H1 (cell line): ENCODE measurements at regions not wholly inside any gene's neighbourhood (a gene's known extent, or its start where the extent isn't known, plus 50 kb on each side); places are given as distances from the start of the nearest gene placed in this dataset.

Experiments used
- CTCF ChIA-PET: fragments of 300-600 bp; sonication (Branson Sonifier 250); formaldehyde crosslinking; loops from one replicate; lab custom pipeline; 2021; ENCODE audit not compliant: partially characterized antibody; lab: Charles Lee
- POLR2A ChIA-PET: fragments of 300-600 bp; sonication (Branson Sonifier 250); formaldehyde crosslinking; loops from one replicate; lab custom pipeline; 2021; ENCODE audit warnings: inconsistent platforms; ENCODE audit not compliant: partially characterized antibody; lab: Charles Lee
- DNase-seq, 2 experiments: peaks; one replicate each; pipeline versions ENCODE4 v3.0.0 to v3.0.0-alpha.2; 2010 to 2022; ENCODE audit warnings: low spot score in 2 of 2, low read depth in 1 of 2, mixed read lengths in 1 of 2
- FAIRE-seq: peaks from 2 replicates; lab custom pipeline; 2011; peaks lifted over from hg19 to GRCh38; lab: Jason Lieb, UNC
- H2AFZ ChIP-seq: 2 replicates; pipeline ENCODE4 v1.8.1; 2012; ENCODE audit warnings: low read length, inconsistent platforms
- H2AK5ac ChIP-seq: 2 replicates; pipeline ENCODE4 v1.6.1; 2013; ENCODE audit warnings: low read depth, low read length
- H2BK120ac ChIP-seq: replicated peaks from 2 replicates; pipeline ENCODE3; 2013; ENCODE audit warnings: low read depth, low read length, inconsistent platforms
- H2BK12ac ChIP-seq: 2 replicates; pipeline ENCODE4 v1.6.1; 2013; ENCODE audit warnings: low read depth, low read length
- H2BK15ac ChIP-seq: 2 replicates; pipeline ENCODE4 v1.6.1; 2013; ENCODE audit warnings: low read length
- H2BK20ac ChIP-seq: 2 replicates; pipeline ENCODE4 v1.6.1; 2013; ENCODE audit warnings: low read length
- H2BK5ac ChIP-seq: 2 replicates; pipeline ENCODE4 v1.6.1; 2013; ENCODE audit warnings: low read depth, low read length
- H3K14ac ChIP-seq: 2 replicates; pipeline ENCODE4 v1.6.1; 2013; ENCODE audit warnings: inconsistent platforms; ENCODE audit not compliant: insufficient read length
- H3K18ac ChIP-seq: 2 replicates; pipeline ENCODE4 v1.6.1; 2013; ENCODE audit warnings: low read length; ENCODE audit errors: extremely low read depth
- H3K23ac ChIP-seq: 2 replicates; pipeline ENCODE4 v1.6.1; 2013; ENCODE audit warnings: inconsistent platforms; ENCODE audit not compliant: insufficient read length
- H3K23me2 ChIP-seq: 2 replicates; pipeline ENCODE4 v1.6.1; 2013; ENCODE audit warnings: low read depth, low read length
- H3K27ac ChIP-seq: 2 replicates; pipeline ENCODE4 v1.6.1; 2011; ENCODE audit warnings: low read depth, low read length, inconsistent platforms
- H3K27me3 ChIP-seq, 4 experiments: replicated peaks in 1 of 4; 1 replicate in 1 of 4; 2 replicates in 3 of 4; pipeline versions ENCODE4 v1.6.1 to v1.8.1; 2011 to 2013; ENCODE audit warnings: low read length in 3 of 4, mild to moderate bottlenecking in 3 of 4, inconsistent platforms in 2 of 4, mixed read lengths in 2 of 4, moderate library complexity in 1 of 4; ENCODE audit not compliant: control insufficient read depth in 3 of 4, insufficient read depth in 3 of 4; ENCODE audit errors: extremely low read depth in 1 of 4
- H3K36me3 ChIP-seq, 4 experiments: 2 replicates each; pipeline versions ENCODE4 v1.6.1 to v1.8.1; 2011 to 2013; ENCODE audit warnings: mild to moderate bottlenecking in 4 of 4, low read length in 3 of 4, moderate library complexity in 2 of 4, control low read depth in 1 of 4, inconsistent platforms in 1 of 4; ENCODE audit not compliant: insufficient read depth in 4 of 4, control insufficient read depth in 2 of 4
- H3K4ac ChIP-seq: replicated peaks from 2 replicates; pipeline ENCODE3; 2013; ENCODE audit warnings: low read length, low read depth, mixed read lengths, inconsistent platforms; ENCODE audit not compliant: insufficient read length
- H3K4me1 ChIP-seq, 4 experiments: replicated peaks in 1 of 4; 1 replicate in 1 of 4; 2 replicates in 3 of 4; pipeline versions ENCODE4 v1.6.1 to v1.8.1; 2011 to 2013; ENCODE audit warnings: low read length in 3 of 4, inconsistent platforms in 2 of 4, mixed read lengths in 1 of 4; ENCODE audit not compliant: insufficient read depth in 4 of 4, control insufficient read depth in 3 of 4
- H3K4me2 ChIP-seq, 2 experiments: 2 replicates each; pipeline versions ENCODE4 v1.6.1 to v1.8.1; 2011 to 2013; ENCODE audit warnings: low read depth in 2 of 2, low read length in 2 of 2, control low read depth in 1 of 2, inconsistent platforms in 1 of 2, mild to moderate bottlenecking in 1 of 2; ENCODE audit not compliant: insufficient read depth in 1 of 2
- H3K4me3 ChIP-seq, 4 experiments: fragments of 200-600, 300-600 bp in 1 of 4; sonication (generic), shearing (Covaris generic), sonication (Bioruptor Twin) in 1 of 4; 2 replicates each; pipeline versions ENCODE4 v1.5.1 to v1.8.1; 2011 to 2016; ENCODE audit warnings: low read length in 4 of 4, low read depth in 3 of 4, control low read depth in 2 of 4, inconsistent platforms in 2 of 4, mild to moderate bottlenecking in 2 of 4, mixed read lengths in 1 of 4, moderate library complexity in 1 of 4; ENCODE audit not compliant: insufficient read depth in 2 of 4; ENCODE audit errors: extremely low read depth in 1 of 4
- H3K56ac ChIP-seq: replicated peaks from 2 replicates; pipeline ENCODE3; 2013; ENCODE audit warnings: low read depth, mild to moderate bottlenecking, mixed read lengths, low read length, inconsistent platforms; ENCODE audit not compliant: insufficient read length
- H3K79me1 ChIP-seq: 2 replicates; pipeline ENCODE4 v1.6.1; 2013; ENCODE audit warnings: low read depth, low read length, control low read depth
- H3K79me2 ChIP-seq, 2 experiments: 2 replicates each; pipeline versions ENCODE4 v1.6.1 to v1.8.1; 2012 to 2013; ENCODE audit warnings: low read length in 2 of 2, mild to moderate bottlenecking in 2 of 2, inconsistent platforms in 1 of 2; ENCODE audit not compliant: insufficient read depth in 2 of 2, control insufficient read depth in 1 of 2
- H3K9ac ChIP-seq, 4 experiments: replicated peaks in 1 of 4; 1 replicate in 1 of 4; 2 replicates in 3 of 4; pipeline versions ENCODE4 v1.6.1 to v1.8.1; 2011 to 2013; ENCODE audit warnings: low read depth in 3 of 4, low read length in 3 of 4, control low read depth in 2 of 4, mild to moderate bottlenecking in 2 of 4, moderate library complexity in 2 of 4, inconsistent platforms in 1 of 4; ENCODE audit errors: extremely low read depth in 1 of 4
- H3K9me3 ChIP-seq, 2 experiments: 2 replicates each; pipeline versions ENCODE4 v1.6.1 to v1.8.1; 2012 to 2013; ENCODE audit warnings: mild to moderate bottlenecking in 2 of 2, moderate library complexity in 2 of 2, control low read depth in 1 of 2, inconsistent platforms in 1 of 2, low read depth in 1 of 2, low read length in 1 of 2, mixed read lengths in 1 of 2; ENCODE audit not compliant: insufficient read depth in 2 of 2
- H4K20me1 ChIP-seq, 2 experiments: replicated peaks in 1 of 2; 2 replicates each; pipeline versions ENCODE3 to v1.8.1; 2011 to 2013; ENCODE audit warnings: inconsistent platforms in 2 of 2, low read length in 2 of 2, mild to moderate bottlenecking in 1 of 2; ENCODE audit not compliant: insufficient read depth in 2 of 2, control insufficient read depth in 1 of 2
- H4K5ac ChIP-seq: 2 replicates; pipeline ENCODE4 v1.6.1; 2013; ENCODE audit warnings: low read length, low read depth, mixed read lengths, inconsistent platforms; ENCODE audit not compliant: insufficient read length
- H4K8ac ChIP-seq: 2 replicates; pipeline ENCODE4 v1.8.0; 2013; ENCODE audit warnings: mild to moderate bottlenecking, moderate library complexity, low read length, inconsistent platforms; ENCODE audit not compliant: insufficient read depth; ENCODE audit errors: extremely low read depth
- H4K91ac ChIP-seq: replicated peaks from 2 replicates; pipeline ENCODE3; 2013; ENCODE audit warnings: low read length, mixed read lengths, inconsistent platforms; ENCODE audit not compliant: insufficient read length
- EP300 ChIP-seq, 2 experiments: IDR thresholded peaks; 1 replicate in 1 of 2; 2 replicates in 1 of 2; pipeline ENCODE4 v1.6.1; 2011 to 2012; ENCODE audit warnings: low read depth in 2 of 2, low read length in 2 of 2, mild to moderate bottlenecking in 2 of 2, borderline replicate concordance in 1 of 2, inconsistent platforms in 1 of 2, moderate library complexity in 1 of 2
- TAF1 ChIP-seq: IDR thresholded peaks from 2 replicates; pipeline ENCODE4 v1.6.1; 2011; ENCODE audit warnings: mild to moderate bottlenecking, low read depth, low read length
- TBP ChIP-seq: IDR thresholded peaks from 2 replicates; pipeline ENCODE4 v1.6.1; 2011; ENCODE audit warnings: low read depth, low read length, improper control_type of control experiment
- WGBS, 2 experiments: shearing (Covaris generic) in 1 of 2; methylation state at CpG; one replicate each; pipeline versions ENCODE4 v1.1.6 to v1.1.7; 2013 to 2015; ENCODE audit warnings: low lambda C conversion rate in 2 of 2, mixed read lengths in 2 of 2, inconsistent platforms in 1 of 2, low coverage in 1 of 2, missing lambda C conversion rate in 1 of 2; ENCODE audit not compliant: insufficient replicate concordance in 2 of 2, insufficient coverage in 1 of 2, insufficient read length in 1 of 2; ENCODE audit errors: extremely low coverage in 1 of 2, missing lambda C conversion rate in 1 of 2; 5-methylcytosine and 5-hydroxymethylcytosine counted together

DNA sequence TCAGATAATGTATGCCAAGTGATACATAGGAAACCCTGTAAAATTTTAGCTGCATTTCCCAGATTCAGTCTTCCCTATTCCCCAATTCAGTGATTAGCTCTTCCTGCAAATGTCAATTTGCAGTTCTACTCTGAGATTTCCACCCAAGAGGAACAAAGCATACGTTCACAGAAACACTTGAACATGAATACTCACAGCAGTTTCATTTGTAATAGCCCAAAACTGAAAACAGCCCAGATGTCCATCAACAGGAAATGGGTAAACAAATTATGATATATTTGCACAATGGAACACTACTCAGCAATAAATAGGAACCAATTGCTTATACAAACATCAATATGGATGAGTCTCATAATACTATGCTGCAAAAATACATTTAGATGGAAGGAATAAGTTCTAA lies 194.2 kb downstream of the GXYLT1 start:
- no peak overlapping the region for H3K56ac ChIP-seq
- no peak overlapping the region for H2AFZ ChIP-seq
- no peak overlapping the region for H3K4ac ChIP-seq
- H4K5ac ChIP-seq = no peak overlapping the region
- H3K9ac ChIP-seq = no peak overlapping the region
- ChIA-PET CTCF (interaction anchor here (1.0 kb wide), 1 partner anchor 75 kb away, joined by 3 read pairs; no protein-coding TSS in a partner anchor), POLR2A (no interaction called here)
- no peak overlapping the region for H3K18ac ChIP-seq
- no peak for FAIRE-seq
- no peaks in the 10 kb centered on the region for H4K20me1 ChIP-seq
- no peak overlapping the region for H2BK15ac ChIP-seq
- H3K4me1 ChIP-seq = no peaks in the 10 kb centered on the region
- no peak for DNase-seq
- peaks cover 12 to 18% of the 10 kb centered on the region in 2 experiments for H3K9me3 ChIP-seq
- no peak overlapping the region for H2BK20ac ChIP-seq
- WGBS, 2 experiments = 40% methylated on average over 1 of the region's 1 CpG; no CpG with 5 or more reads in 1 of the 2 experiments
- H4K91ac ChIP-seq = no peak overlapping the region
- H3K14ac ChIP-seq = no peak overlapping the region
- no peak overlapping the region for H2BK120ac ChIP-seq
- no peak overlapping the region for H2BK12ac ChIP-seq
- H4K8ac ChIP-seq = no peak overlapping the region
- H2BK5ac ChIP-seq = no peak overlapping the region
- H3K4me2 ChIP-seq = no peak overlapping the region
- no peaks in the 10 kb centered on the region for H3K23me2 ChIP-seq
- no peaks in the 10 kb centered on the region for H3K79me2 ChIP-seq
- no peaks in the 10 kb centered on the region for H3K27me3 ChIP-seq
- H3K23ac ChIP-seq = no peak overlapping the region
- H2AK5ac ChIP-seq = no peak overlapping the region
- no peaks in the 10 kb centered on the region for H3K36me3 ChIP-seq
- TF ChIP-seq TAF1 (no peak), TBP (no peak), EP300 (IDR thresholded peaks at IDR 0.05; ENCODE audit: borderline replicate concordance in 1 of 2, low read depth in 2 of 2, low read length in 2 of 2) (no peak)
- TF ChIP-seq, all 59 proteins: peak for 0
- H3K27ac ChIP-seq = no peak overlapping the region
- no peaks in the 10 kb centered on the region for H3K79me1 ChIP-seq
- H3K4me3 ChIP-seq = no peak overlapping the region
